ELF-1 (cell line): ENCODE measurements at regions not wholly inside any gene's neighbourhood (a gene's known extent, or its start where the extent isn't known, plus 50 kb on each side); places are given as distances from the start of the nearest gene placed in this dataset.
"Not testable (repeated sequence)": the region's sequence is repeated elsewhere in the genome, so short reads cannot be mapped to it uniquely, and the experiment has no call there.

Experiments used
- DNase-seq: peaks from one replicate; pipeline ENCODE4 v3.0.0-alpha.2; 2016; ENCODE audit warnings: low read depth, low spot score

DNA sequence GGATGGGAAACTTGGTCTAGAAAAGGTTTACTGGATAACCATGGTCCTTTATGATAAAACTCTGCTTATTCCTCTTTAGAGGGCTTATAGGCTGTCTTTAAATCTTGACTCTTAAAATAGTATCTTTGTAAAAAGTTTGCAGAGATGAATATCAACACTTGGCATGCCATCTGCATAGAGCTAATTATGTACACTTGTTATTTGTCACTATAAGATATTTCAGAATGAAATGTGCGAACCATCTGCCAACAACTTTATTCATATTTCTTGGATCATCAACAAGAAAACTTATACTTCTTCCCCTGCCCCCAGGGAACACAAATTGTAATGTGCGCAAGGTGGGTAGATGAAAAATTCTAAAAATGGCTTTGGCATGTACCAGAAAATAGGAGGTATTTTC, 653.0 kb upstream of the CHAC2 start:
- DNase-seq: no peak

DNA sequence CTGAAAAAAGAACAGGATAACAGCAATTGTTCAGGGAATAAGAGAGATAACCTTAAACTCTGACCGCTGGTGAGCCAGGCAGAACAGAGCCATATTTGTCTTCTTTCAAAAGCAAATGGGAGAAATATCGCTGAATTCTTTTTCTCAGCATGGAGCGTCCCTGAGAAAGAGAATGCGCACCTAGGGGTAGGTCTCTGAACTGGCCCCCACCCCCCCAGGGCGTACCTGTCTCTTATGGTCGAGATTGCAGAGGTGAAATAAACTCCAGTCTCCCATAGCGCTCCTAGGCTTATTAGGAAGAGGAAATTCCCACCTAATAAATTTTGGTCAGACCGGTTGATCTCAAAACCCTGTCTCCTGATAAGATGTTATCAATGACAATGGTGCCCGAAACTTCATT, 655.2 kb upstream of the CHAC2 start:
- DNase-seq: not testable (repeated sequence)

DNA sequence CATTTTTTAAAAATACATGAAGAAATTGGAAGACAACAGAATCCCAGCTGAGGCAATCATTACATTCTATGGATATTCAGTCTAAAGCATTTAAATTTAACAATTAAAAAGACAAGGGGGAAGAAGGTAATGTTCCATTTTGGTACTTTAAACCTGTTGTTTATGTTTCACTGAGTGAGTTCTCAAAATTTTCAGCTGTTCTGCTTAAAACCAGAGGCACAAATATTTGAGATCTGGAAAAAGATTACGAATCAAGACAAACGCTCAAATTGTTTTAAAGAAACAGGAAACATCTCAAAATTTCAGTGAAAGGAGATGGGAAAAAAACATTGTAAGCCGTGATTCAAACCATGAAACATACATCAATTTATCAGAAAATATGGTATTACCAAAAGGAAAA, 656.2 kb upstream of the CHAC2 start:
- DNase-seq: no peak

DNA sequence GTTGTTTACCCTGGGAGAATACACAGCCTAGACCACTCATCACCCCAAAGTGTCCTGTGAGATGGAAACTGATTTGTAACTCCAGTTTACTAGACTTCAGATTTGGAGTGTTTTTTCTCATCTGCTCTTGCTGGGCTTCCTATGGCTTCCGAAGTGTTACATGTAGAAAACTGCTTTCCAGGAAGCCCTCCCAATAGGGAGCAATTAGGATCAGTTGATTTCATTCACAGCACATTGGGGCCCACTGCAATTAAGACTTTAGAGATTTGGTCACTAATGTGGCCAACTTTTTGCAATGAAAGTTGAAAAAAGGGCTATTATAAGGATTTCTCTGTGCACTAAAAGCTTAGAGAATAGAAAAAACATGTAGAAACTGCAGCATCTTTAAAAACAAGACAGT, 656.6 kb upstream of the CHAC2 start:
- no peak for DNase-seq

DNA sequence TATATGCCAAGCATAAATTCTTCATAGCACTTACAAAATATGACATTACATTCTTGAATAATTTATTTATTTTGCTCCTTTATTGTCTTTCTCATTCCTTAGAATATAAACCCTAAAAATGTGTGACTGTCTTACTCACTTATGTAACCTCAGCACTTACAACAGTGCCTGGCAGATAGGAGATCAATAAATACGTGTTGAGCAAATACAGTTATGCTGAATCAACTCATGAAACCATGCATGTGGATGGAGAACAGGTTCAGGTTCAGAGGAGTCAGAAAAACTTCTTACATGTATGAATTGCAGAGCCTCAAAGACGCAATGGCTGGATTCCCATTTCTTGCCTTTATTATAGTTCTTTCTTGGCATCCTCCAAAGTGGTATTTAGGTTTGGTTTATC, 659.4 kb upstream of the CHAC2 start:
- DNase-seq: no peak

DNA sequence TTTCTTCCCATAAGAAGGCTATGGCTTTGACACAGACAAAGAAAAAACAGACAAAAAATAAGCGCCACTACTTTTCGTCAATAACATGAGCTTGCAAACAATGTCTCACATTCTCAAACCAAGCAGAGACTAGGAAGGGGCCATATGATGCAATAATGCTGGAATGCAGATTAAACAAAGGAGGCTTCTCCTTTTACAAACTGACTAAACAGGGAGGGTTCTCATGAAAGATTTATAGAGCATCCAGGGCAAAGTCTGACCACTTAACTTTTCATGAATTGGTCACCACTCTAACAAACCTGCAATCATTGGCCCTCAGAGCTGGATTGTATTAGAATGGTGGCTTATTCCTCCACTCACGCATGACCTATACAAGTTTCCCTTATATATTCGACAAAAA, 663.3 kb upstream of the CHAC2 start:
- DNase-seq: no peak

DNA sequence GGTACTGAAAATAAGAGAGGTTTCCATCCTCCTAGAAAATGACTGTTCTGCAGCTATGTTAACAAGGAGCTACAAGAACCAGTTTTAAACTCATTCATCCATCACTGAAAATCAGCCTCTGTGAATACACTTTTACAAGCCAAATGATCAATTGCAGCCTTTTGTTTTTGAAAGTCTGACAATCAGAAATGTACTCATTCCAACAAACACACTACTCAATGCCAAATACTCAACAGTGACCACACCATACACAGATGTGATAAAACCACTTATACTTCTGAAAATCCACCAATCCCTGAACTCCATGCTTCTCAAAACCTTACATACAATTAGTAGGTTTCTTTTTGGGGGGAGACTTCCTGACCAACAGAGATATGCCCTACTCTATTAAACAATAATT, 663.9 kb upstream of the CHAC2 start:
- DNase-seq: no peak

DNA sequence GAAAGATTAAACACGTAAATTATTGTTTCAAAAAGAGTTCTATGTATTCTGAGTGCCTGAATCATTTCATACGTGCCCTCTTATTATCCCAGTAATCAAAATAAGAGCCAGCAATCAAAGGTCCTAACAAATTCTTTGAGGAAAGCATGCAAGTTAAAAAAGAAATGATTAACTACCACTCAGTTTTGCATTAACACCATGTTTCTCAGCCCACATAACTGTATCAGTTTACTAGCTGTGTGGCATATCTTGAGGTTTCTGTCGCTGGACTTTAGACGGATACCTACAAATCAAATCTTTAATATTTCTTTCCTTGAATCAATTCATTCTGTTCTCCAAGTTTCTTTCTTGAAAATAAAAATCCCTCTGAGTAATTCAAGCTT, 668.9 kb upstream of the CHAC2 start:
- no peak for DNase-seq

DNA sequence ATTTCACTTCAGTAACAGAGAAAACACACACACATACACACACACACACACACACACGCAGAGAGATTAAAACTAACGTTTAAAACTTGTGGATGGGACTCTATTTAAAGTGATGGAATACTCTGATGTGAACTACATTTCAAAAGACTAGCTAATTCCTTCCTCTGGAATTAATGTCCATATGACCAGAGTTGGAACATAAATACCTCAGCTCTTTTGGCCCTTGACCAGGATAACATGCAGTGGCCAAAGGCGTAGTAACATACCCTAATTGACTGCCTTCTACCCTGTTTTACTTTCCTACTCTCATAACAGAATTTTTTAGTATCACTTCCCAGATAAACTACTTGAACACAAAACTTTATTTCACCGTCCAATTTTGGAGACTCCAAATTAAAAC, 671.3 kb upstream of the CHAC2 start:
- DNase-seq: no peak

DNA sequence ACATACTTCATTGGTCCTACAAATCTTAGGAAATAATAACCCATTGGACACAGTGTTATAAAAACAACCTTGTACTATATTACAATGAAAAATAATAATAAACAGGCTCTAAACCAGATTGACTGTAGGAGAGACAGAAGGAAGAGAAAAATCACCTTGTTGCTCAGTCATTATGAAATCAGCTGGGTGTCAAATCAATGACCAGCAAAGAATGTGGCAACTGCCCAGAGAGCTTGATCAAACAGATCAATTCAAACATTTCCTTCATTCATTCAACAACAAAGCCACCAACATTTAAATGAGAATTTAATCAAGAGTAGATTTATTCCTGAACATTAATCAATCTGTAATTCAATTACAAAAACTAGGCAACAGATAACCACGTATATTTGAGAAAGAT, 671.9 kb upstream of the CHAC2 start:
- no peak for DNase-seq

DNA sequence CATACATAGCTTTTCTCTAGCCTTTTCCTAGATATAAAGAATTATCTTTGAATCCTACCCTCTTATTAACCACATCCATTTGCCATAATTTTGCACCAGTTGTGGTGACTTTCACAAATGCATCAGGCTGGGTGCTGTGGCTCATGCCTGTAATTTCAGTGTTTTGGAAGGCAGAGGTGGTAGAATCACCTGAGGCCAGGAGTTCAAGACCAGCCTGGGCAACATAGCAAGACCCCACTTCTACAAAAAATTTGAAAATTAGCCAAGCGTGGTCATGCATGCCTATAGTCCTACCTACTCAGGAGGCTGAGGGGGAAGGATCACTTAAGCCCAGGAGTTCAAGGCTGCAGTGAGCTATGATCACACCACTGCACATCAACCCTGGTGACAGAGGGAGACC, 672.4 kb upstream of the CHAC2 start:
- no peak for DNase-seq

DNA sequence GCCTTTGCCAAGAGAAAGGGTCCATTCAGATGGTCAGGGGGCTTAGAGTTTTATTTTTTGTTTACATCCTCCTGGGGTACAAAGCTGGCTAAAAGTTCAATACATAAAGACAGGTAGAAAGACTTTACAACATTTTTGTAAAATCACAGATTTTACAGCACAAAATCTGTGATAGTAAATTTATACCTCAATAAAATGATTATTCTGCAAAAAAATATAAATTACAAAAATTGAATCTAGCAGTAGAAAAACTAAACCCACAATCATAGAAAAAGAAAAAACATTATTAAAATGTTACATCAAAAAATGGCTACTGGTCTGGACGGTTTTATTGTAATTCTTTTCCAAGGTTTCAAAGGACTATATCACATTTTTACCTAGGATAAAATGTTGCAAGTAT, 674.2 kb upstream of the CHAC2 start:
- no peak for DNase-seq

DNA sequence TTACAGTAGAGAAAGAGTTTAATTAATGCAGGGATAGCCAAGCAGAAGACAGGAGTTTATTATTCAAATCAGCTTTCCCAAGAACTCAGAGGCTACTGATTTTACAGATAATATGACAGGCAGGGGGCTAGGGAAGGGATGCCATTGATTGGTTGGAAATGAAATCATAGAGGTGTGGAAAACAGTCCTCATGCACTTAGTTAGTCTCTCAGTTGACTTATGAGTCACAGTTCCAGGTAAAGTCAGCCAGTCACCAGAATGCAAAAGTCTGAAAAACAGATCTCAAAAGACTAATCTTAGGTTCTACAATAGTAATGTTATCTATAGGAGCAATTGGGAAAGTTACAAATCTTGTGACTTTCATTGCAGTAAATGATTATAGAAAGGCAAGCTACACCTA, 676.4 kb upstream of the CHAC2 start:
- DNase-seq: no peak

DNA sequence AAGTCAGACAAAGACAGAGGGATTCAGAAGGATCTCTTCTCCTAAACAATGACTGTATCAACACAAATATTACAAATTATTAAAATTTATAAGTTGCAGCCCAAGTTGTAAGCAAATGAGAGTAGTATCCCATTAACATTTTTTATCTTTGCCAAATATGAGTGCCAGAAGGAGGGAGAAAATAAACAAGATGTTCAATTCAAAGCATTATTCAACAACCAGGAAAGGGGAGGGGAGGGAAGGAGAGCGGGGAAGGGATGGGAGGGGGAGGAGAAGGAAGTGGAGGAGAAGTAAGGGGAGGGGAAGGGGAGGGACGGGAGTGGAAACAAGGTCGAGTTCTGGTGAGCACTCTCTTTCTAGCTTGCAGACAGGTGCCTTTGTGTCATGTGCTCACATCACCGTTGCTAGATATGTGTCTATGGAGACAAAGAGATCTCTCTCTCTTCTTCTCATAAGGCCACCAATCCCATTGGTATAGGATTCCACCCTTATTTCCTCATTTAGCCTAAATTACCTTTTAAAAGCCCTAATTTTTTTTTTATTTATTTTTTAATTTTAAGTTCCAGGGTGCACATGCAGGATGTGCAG, 679.6 kb upstream of the CHAC2 start:
- no peak for DNase-seq

DNA sequence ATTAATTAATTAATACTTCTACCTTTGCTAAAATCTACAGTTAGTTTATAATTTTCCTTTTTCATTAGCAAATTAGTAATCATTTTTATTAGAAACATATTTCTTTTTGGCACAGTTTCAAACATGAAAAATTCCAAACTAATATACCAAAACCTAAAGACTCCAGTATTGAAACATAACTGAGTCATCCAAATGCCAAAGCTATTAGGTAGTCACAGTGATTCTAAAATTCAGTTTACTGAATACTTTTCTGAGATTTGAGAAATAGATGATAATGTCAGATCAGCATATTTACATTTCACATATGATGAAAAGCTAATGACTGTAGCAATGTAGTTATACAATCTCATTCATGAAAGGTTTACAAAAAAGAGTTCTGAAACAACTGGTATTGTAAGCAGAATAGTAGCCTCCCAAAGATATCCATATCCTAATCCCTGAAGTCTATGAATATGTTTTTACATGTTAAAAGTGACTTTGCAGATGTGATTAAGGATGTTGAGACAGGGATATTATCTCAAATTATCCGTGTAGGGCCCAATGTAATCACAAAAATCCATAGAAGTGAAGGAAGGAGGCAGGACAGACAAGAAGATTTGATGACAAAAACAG, 680.2 kb upstream of the CHAC2 start:
- DNase-seq: no peak

DNA sequence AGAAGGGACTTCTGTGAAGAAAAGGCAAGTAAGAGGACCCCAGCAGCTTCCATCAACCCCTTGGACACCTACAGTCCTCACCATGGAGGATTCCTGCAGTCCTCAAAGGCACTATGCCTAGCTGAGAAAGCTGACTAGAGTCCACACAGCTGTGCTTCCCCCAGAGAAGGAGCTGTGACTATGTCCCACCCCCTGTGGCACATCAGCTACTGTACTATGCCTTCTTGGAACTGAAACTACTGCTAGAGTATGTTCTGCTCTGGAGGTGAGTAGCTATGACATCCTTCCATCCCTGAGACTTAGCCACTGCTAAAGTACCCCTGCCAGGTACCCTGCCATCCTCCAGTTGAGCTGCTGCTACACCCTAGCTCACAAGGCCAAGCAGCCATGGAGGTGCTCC, 690.2 kb upstream of the CHAC2 start:
- no peak for DNase-seq

DNA sequence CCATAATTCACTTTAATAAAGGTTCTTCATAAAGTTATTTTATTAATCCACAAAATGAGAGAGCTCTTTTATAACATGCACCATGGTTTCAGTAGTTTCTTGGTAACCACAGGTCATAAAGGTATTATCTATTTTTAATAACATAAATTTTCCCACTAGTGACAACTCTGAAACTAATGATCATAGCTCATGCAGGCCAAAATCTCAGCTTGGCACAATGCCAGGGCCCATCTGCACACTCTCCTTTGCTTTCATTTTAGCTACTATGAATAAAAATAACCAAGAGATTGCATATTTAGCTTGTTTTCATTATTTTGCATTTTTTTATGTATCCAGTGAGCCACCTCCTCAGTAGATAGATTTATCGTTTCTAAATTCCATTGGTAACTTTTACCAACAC, 691.8 kb upstream of the CHAC2 start:
- DNase-seq: no peak

DNA sequence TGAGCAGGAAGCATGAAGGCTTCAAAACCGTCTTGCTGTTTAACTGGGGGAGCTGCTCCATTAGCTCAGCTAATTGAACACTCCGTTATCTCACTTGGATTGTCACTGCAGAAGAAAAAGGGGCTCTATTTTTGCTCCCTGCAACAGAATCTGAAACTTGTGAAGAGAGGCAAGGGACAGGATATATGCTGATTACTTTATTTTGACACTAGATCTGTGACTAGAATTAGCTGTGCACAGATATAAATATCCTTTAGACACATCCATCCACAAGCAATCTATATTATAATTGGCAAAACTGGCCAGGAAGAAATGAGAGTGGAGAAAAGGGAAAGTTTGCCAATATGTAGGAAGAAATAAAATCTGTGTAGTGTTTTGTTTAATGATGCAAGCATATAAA, 700.1 kb upstream of the CHAC2 start:
- no peak for DNase-seq

DNA sequence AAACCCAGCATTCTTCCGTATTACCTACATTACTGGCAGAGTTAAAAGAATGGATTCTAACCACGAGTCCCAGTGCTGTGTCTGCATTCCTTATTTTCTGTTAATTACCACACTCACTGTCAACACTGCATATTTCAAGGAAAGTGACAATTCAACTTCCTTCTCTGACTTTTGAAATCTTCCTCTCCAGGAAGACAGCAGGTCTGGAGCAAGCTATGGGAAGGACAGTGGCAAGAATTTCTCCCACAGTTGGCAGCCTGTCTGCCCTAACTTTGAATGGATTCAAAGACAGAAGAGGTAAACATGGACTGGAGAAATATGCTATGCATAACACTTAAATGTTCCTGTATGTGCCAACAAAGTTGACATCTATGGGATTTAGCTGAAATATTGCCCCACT, 700.5 kb upstream of the CHAC2 start:
- DNase-seq: no peak

DNA sequence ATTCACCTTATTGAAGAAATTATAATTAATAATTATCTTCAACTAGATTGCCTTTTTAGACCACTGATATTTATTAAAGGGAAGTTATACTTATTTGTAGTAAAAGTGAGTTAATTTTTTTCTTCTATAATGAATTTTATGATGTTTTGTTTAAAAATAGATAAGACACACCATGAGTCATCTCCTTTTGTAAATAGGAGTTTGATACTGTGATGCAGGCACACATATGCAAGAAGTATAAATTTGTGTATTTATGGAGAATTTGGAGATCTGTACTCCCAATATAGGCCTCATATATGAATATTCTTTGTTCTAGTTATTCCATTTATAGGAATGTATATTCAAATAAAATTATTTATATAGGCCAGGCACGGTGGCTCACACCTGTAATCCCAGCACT, 703.5 kb upstream of the CHAC2 start:
- no peak for DNase-seq

DNA sequence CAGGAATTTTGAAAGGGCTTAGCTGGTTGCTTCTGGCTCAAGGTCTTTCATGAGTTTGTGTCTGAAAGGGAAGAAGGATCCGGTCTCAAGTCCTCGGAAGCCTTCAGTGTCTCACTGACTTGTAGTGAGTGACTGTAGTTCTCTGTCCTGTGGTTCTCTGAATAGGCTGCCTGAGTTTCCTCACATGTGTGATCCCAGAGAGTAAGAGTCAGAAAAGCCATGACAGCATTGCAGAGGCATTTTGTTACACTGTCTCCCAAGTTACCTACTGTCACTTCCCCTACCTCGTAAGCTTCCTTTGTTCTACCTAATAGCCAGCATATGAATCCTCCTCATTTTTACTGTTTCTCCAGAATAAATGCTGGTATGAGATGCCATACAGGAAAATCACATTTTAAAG, 709.1 kb upstream of the CHAC2 start:
- peak; percentile 20 for DNase-seq

DNA sequence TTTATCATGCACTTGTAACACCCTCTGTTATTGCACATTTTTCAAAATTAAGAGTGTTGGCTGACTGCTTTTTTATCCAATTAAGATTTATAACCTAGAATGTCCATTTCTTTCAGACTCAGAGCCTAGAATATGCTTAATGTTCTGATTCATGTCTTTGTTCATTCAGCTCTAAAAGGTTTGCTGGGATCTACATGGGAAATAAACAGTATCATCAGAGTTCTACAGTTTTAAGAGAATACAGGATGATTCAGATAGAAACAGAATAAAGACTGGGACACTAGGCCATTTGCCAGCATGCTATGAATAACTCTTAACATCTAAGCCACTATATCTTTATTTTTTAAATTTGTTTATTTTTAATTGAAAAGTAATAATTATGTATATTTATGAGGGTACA, 713.7 kb upstream of the CHAC2 start:
- DNase-seq: no peak

DNA sequence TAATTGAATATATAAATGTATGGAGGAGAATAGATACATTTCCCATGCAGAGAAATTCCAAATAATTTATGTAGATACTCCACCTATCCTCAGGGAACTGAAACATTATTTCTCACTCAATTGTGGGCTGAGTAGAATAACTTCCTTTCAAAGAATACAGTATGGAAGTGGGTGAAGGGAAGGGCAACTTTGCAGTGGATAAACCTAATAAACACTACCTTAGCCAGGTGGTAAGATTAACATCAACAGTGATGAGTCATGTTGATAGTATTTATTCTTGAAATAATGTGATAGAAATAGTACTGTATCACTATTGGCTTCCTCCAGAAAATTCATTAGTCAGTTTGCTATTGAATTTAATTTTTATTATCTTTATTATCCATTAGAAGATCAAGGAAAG, 716.4 kb upstream of the CHAC2 start:
- no peak for DNase-seq

DNA sequence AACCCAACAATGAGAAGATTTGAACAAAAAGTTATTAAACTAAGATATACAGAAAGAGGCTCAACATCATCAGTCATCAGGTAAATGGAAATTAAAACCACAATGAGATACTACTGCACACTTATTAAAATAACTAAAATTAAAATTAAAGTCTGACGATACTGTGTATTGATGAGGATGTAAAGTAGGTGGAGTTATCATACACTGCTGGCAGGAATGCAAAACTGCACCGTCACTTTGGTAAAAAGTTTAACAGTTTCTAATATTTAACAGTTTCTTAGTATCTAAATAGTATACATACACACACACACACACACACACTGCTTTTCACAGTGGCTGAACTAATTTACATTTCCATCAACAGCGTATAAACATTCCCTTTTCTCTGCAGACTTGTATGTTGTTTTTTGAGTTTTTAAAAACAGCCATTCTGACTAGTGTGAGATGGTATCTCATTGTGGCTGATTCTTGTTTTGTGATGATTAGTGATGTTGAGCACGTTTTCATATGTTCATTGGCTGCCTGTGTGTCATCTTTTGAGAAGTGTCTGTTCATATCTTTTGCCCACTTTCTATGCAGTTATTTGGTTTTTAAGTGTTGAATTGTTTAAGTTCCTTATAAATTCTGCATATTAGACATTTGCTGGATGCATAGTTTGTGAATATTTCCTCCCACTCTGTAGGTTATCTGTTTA, 726.9 kb upstream of the CHAC2 start:
- no peak for DNase-seq
